ENCODE measurements at regions not wholly inside any gene's neighbourhood (a gene's known extent, or its start where the extent isn't known, plus 50 kb on each side); places are given as distances from the start of the nearest gene placed in this dataset.

DNA sequence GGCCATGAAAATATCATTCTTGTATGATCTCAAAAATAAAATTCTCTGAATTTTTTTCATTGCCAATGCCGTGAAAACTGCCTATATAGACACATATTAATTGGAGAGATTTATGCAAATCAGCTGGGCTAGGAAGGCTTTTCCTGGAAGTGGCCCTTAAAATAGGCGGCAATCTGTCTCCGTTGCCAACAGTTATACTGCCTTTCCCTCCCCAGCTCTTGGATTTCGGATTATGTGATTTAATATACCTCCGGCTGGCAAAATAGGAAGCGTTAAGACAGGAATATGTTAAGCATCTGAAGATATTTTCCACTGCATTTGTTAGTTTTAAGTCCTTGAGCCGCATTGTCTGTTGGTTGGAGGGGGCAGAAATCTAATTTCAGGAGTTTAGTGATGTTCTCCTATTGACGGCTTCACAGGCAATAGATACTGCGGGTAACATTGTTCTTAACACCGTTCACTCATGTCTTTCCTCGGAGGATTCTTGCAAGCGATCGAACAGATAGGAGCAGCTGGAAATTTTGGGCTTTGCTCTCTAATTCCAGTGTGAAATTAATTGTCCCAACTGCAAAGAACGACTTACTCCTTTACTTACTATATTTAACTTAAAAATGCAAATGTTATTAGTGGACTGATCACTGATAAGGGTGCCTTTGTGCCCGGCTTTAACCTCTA is 113.3 kb downstream of the LINC00237 start:
- DNase-seq: no peak

GRCh38 chr20:20992277-20992676 is 113.9 kb downstream of the LINC00237 start:
- DNase-seq: no peak

GRCh38 chr20:20989081-20989480 is 117.1 kb downstream of the LINC00237 start:
- no peak for DNase-seq

- DNase-seq: no peak
Observed at GRCh38 chr20:20979934-20980333, 126.2 kb downstream of the LINC00237 start.

DNA sequence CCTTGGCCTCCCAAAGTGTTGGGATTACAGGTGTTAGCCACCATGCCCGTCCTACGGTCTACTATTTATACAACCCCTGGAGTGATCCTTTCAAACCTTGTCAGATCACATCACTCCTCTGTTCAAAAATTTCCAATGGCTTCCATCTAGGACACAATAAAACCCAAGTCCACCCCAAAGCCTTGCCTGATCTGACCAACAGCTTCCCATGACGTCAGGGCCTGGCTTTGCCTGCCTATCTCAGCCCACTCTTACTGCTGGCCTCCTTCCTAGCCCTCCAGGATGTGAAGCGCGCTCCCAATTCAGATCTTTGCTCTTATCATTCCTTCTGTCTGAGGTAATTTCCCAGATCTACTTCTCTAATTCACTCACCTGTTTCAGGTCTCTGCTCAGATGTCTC is 128.4 kb downstream of the LINC00237 start:
- no peak for DNase-seq

DNA sequence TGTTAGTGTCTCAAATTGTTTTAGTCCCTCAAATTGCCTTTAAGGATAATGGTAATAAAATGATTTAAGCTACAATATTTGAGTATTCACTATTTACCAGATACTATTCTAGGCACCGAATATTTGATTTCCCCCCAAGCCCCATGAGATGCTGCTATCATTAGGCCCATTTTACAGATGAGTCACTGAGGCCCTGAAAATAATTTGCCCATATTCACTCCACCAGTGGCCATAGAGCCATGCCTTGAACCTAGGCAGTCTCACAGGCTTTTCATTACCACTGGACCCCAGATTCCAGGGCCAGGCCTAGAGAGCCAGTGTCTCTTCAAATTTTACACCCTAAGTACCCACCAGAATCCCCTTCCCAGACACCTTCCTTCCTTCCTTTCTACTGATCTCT is 133.7 kb downstream of the LINC00237 start:
- no peak for DNase-seq

DNA sequence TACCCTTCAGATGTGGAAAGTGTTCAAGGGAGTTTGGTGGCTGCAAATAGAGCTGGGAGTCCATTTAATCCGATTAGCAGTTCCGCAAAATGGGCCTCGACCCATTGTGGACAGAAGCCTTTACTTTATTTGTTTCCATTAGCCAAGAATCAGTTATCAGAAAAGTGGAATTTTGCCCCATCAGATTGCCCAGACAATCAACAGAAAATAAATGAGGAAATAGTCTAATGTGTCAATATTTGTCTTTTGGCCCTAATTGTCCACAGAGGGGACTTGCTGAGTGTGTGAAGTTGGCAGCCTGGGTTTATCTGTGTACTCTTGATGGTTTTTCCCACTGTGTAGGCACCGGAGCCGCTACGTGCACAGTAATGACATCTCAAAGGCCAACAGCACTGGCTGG is 134.3 kb downstream of the LINC00237 start:
- DNase-seq: no peak

DNA sequence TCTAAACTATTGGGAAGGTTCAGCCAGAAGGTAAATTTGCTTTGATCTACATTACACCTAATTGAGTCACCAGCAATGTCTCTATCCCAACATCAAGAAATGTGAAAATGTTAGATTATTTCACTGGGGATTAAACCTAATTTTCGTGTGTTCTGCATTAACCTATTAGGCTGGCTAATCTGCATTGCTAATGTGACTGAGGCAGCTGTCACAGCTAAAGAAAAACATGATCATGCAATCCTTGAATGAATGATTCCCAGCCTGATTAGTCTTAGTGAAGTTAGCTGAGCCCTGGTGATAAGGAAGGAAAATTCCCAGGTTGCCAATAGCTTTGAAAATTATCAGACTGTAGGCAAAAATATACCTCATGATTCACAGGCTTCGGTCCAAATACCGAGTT is 135.3 kb downstream of the LINC00237 start:
- no peak for DNase-seq

GRCh38 chr20:20969701-20970280 is 136.4 kb downstream of the LINC00237 start:
- DNase-seq: no peak

DNA sequence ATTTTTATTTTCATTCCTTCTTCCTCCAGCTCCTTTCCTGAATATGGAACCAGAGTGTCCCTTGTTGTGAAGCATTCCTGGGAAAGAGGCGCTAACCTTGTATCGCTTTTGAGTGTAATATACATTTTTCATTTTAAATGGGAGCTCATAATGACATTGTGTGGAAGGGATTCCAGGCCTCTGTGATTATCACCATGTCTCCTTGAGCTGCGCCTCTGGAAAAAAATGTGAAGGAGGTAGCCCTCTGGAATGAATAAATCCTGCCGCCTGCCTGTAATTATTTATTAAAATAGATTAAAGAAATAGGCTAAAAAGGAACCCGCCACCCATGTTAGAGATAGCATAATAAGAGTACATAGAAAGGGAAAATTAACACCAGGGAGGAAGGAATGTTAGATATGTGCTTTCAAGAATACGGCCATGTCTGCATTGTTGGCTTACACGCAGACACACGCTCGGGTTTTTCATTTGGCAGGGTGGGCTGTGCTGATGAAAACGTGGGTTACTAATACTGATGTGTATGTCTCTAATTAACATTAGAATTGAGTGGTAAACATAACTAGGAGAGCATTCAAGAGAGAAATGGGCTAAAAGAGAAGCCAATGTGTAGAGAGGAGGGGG is 138.5 kb downstream of the LINC00237 start:
- no peak for DNase-seq

DNA sequence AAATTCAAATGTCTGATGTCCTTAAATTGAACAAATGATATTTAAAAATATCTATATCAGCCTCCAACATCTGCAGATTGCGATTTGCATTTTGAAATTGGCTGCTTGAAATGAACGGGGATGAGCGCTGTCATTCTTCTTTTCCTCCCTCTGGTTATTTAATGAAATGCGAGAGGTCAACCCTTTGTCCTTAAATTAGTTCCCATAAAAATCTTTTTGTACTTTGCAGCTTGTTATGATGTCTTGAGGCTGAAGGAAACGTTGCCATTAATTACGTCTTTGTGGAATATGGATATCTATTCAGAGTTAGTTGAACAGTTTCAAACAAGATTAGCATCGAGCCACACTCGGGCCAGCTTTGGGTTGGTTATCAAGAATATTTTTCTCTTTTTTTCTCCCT is 140.0 kb downstream of the LINC00237 start:
- no peak for DNase-seq

DNA sequence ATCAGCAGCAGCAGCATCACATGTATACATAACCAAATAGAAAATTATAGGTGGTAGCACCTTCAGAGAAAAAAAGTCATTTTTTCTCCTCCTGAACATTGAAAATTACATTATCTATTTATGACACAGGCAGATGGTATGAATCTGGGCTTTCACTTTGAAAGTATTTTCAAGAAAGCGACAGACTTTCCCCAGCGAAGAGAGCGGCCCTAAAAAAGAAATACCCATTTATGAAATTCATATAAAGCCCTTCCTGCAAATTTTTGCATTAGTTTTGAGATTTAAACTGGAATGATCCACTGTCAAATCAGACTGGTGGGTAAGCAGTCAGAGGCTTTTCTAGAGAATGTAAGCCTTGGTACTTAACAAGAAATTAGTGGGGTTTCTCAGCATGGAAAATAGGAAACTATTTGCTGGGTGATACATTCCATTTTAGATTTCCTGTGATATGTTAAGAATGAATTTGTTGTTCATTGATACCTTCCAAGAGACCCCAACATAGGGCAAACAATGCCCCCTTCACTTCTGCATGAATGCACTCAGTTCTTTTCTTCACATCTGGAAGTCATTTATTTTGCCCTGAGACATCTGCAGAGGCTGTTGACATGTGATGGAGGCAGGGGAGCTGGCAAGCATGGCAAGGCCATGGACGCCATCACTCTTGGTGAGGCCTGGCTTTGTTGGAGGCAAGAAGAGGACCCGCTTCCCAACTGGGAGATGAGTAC is 147.0 kb downstream of the LINC00237 start:
- DNase-seq: no peak

DNA sequence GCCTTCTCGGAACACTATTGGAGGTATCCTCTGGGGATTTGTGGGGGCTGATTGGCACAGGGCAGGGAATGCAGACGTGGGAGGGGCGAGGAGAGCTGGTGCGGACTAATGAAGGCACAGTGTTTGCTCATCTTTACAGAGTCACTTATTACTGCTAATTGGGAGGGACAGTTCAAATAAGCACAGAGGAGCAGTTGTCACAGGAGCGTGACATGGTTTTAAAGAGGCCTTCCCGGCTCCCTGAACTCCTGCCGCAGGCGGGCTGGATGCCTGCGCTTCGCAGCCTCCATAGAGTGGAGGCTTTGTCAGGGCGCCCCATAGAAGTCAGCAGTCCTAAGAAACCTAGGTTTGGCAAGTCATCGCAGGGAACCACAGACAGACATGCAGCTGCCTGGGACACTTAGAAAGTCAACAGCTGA is 149.6 kb downstream of the LINC00237 start:
- peak; percentile 80 for DNase-seq

DNA sequence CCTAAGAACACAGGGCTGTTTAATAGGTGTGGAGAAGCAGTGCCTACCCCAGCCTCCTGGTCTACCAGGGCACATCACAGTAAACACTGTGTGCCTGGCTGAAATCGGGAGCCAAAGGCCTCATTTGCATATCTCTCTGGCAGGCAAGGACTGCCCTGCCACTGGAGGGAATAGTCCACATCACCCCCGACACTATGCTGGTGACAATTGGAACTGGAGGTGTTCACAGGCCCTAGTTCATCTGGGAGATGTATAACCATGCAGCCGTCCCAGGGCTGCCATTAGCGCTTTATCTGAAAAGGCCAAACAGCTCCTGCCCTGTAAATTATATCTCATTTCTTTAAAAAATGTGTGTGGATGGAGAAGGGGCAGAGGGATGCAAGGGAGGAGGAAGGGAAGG is 150.3 kb downstream of the LINC00237 start:
- no peak for DNase-seq

DNA sequence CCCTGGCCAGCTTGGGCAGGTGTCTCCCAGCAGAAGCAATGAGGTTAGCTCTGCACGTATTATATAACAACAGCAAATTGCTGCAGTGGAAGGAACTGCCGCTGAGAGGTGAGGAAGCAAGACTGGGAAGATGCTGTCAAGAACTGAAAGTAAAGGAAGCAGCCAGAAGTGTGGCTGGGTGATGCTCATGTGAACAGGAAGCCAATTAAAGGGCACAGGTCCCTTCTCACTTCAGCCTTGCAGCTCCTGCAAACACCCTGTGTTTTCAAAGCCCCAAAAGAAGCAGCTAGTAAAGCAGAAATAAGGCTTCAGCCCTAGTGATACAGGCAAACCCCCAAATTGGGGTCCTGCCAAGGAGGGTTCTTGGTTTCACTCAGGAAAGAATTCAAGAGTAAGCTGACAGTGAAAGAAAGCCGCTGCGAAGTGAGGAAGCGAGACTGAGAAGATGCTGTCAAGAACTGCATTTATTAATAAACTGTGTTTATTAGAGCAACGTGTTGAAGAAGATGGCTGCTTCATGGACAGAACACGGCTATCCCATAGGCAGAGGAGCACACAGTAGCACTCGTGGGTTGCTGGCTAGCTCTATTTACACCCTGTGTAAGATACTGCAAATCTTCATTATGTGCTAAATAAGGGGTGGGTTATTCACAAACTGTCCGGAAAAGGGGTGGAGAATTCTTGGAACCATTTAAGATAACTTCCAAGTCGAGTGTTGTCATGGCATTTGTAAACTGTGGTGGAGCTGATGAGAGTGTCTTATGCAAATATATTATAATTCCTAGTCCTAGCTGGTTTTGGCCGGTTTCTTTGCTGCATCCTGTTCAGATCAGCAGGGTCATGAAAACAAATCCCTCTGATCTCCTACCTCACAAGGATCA is 152.2 kb downstream of the LINC00237 start:
- no peak for DNase-seq

DNA sequence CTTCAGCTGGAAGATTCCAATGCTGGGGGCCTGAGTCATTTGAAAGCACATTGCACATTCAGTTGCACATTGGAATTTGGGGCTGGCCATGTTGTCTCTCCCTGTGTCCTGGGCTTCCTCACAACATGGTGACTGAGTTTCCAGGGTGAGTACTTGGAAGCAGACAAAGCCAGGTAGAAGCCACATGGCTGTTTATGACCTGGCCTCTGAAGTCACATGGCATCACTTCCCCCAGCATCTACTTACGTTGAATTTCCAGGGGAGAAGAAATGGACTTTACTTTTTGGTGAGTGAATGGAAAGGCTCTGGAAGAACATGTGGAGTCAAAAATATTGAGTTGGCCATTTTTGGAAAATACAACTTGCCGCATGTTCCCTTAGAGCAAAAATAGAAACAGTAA is 155.5 kb downstream of the LINC00237 start:
- DNase-seq: no peak

DNA sequence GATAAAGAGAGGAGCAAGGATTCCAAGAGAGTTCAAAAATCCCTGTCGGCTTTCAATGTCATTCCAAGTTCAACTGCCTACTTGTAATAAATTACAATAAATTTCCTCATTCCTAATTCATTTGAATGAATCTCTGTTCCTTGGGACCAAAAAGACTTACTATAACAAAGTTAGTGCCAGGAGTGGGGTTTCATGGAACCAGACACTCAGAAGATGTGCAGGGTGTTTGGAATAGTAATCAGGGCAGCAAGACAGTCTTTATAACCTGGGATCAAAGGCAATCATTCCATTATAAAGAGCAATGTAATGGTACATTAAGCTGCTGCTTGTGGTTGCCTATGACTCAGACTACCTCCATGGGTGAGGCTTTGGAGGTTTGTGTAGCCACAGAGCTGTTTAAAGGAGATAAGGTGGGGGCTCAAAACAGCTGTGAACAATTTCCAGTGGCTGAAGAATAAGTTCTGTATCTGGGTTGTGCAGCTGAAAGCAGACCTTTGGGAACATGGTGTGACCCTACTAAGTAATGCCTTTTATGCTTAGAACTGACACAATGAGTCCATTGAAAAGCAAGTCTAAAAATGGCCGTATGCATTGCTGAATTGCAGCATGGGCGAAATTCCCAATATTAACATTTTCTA is 159.9 kb downstream of the LINC00237 start:
- no peak for DNase-seq

GRCh38 chr20:20941468-20941889 is 164.7 kb downstream of the LINC00237 start:
- no peak for DNase-seq

- no peak for DNase-seq
Observed at GRCh38 chr20:20939006-20939405, 167.2 kb downstream of the LINC00237 start.

DNA sequence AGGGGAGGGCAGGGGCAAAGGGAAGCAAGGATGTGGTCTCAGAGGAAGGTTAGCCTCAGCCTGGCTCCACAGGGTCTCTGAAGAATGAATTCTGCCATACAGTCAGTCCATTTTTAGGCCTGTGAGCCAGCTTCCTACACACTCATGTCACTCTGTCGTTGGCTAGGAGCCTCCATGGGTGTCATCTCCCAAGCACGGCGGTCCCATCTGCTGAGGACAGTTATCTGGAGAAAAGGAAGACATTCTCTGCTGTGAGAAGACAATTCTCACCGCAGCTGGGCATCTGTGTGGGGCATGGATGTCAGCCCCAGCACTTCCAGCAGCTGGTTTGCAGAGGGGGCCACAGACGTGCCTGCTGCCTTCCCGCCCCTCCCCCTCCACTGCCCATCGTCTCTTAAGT is 167.6 kb downstream of the LINC00237 start:
- no peak for DNase-seq

DNA sequence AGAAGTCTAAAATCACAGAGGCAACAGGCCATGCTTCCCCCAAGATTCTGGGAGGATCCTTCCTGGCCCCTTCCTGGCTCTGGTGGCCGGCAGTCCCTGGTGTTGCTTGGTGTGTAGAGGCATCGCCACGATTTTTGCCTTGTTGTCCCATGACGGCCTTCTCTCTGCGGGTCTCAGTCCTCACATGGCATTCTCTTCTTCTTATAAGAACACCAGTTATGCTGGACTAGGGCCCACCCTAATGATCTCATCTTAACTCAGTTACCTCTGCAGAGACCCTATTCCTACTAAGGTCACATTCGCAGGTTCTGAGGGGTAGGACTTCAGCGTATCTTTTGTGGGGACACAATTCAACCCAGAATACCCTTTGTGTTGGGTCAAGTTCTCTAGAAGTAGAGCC is 168.0 kb downstream of the LINC00237 start:
- DNase-seq: no peak

Measured in NCI-H1436 (cell line).